Mesenchymal stem cell (in vitro differentiated cells and primary cell): ENCODE measurements at regions not wholly inside any gene's neighbourhood (a gene's known extent, or its start where the extent isn't known, plus 50 kb on each side); places are given as distances from the start of the nearest gene placed in this dataset.

Source experiments
- DNase-seq: peaks from one replicate; pipeline ENCODE4 v3.0.0-alpha.2; 2013
- H2AFZ ChIP-seq: one replicate; pipeline ENCODE4 v1.6.1; 2013; ENCODE audit warnings: low read depth, mild to moderate bottlenecking, control low read depth, inconsistent platforms, low read length, moderate library complexity
- H2AK5ac ChIP-seq: 2 replicates; pipeline ENCODE4 v1.6.1; 2013; ENCODE audit warnings: low read length, moderate library complexity, mild to moderate bottlenecking, inconsistent platforms; ENCODE audit not compliant: severe bottlenecking
- H2BK120ac ChIP-seq: one replicate; pipeline ENCODE4 v1.6.1; 2013; ENCODE audit warnings: low read depth, mild to moderate bottlenecking, inconsistent platforms, low read length, moderate library complexity
- H2BK12ac ChIP-seq, 2 experiments: one replicate each; pipeline ENCODE4 v1.6.1; 2013; ENCODE audit warnings: inconsistent platforms in 2 of 2, low read length in 2 of 2, mild to moderate bottlenecking in 2 of 2, moderate library complexity in 2 of 2, control low read depth in 1 of 2
- H2BK15ac ChIP-seq: one replicate; pipeline ENCODE4 v1.6.1; 2013; ENCODE audit warnings: mild to moderate bottlenecking, low read depth, inconsistent platforms; ENCODE audit not compliant: poor library complexity, severe bottlenecking
- H2BK5ac ChIP-seq: 2 replicates; pipeline ENCODE4 v1.6.1; 2013; ENCODE audit warnings: low read depth, mild to moderate bottlenecking, low read length, control low read depth, inconsistent platforms; ENCODE audit not compliant: poor library complexity, severe bottlenecking
- H3K14ac ChIP-seq, 2 experiments: one replicate each; pipeline ENCODE4 v1.6.1; 2013; ENCODE audit warnings: inconsistent platforms in 2 of 2, low read length in 2 of 2, control low read depth in 1 of 2, mild to moderate bottlenecking in 1 of 2, moderate library complexity in 1 of 2
- H3K18ac ChIP-seq, 2 experiments: one replicate each; pipeline ENCODE4 v1.6.1; 2013; ENCODE audit warnings: inconsistent platforms in 2 of 2, low read length in 2 of 2, control low read depth in 1 of 2, low read depth in 1 of 2, mild to moderate bottlenecking in 1 of 2
- H3K23ac ChIP-seq, 2 experiments: one replicate each; pipeline ENCODE4 v1.6.1; 2013; ENCODE audit warnings: inconsistent platforms in 2 of 2, low read length in 2 of 2, mild to moderate bottlenecking in 2 of 2, moderate library complexity in 2 of 2, control low read depth in 1 of 2
- H3K27ac ChIP-seq: 2 replicates; pipeline ENCODE4 v1.5.1; 2013; ENCODE audit warnings: mild to moderate bottlenecking, moderate library complexity, low read length, control low read depth, inconsistent platforms; ENCODE audit not compliant: poor library complexity, severe bottlenecking
- H3K27me3 ChIP-seq, 2 experiments: 2 replicates each; pipeline versions ENCODE4 v1.6.1 to v1.7.0; 2013; ENCODE audit warnings: low read length in 2 of 2, mild to moderate bottlenecking in 2 of 2, moderate library complexity in 2 of 2, control low read depth in 1 of 2, inconsistent platforms in 1 of 2; ENCODE audit not compliant: control insufficient read depth in 1 of 2, insufficient read depth in 1 of 2
- H3K36me3 ChIP-seq, 2 experiments: 2 replicates each; pipeline versions ENCODE4 v1.6.1 to v1.7.0; 2013; ENCODE audit warnings: low read length in 2 of 2, control low read depth in 1 of 2, inconsistent platforms in 1 of 2, low read depth in 1 of 2, mild to moderate bottlenecking in 1 of 2; ENCODE audit not compliant: insufficient read depth in 2 of 2, control insufficient read depth in 1 of 2
- H3K4ac ChIP-seq, 2 experiments: one replicate each; pipeline ENCODE4 v1.6.1; 2013; ENCODE audit warnings: inconsistent platforms in 2 of 2, low read length in 2 of 2, mild to moderate bottlenecking in 2 of 2, moderate library complexity in 2 of 2, control low read depth in 1 of 2, low read depth in 1 of 2
- H3K4me1 ChIP-seq: 2 replicates; pipeline ENCODE4 v1.6.1; 2013; ENCODE audit warnings: low read depth, low read length, control low read depth; ENCODE audit not compliant: control insufficient read depth, insufficient read depth
- H3K4me2 ChIP-seq: 2 replicates; pipeline ENCODE4 v1.6.1; 2013; ENCODE audit warnings: low read length, mild to moderate bottlenecking, inconsistent platforms; ENCODE audit not compliant: poor library complexity, severe bottlenecking
- H3K4me3 ChIP-seq, 2 experiments: 2 replicates each; pipeline versions ENCODE4 v1.5.1 to v1.7.0; 2013; ENCODE audit warnings: low read length in 2 of 2, mild to moderate bottlenecking in 2 of 2, control low read depth in 1 of 2, low read depth in 1 of 2; ENCODE audit not compliant: insufficient read depth in 1 of 2
- H3K79me1 ChIP-seq: replicated peaks from 2 replicates; pipeline ENCODE4 v1.6.1; 2013; ENCODE audit warnings: mild to moderate bottlenecking, control low read depth, low read length, inconsistent platforms; ENCODE audit not compliant: poor library complexity, severe bottlenecking
- H3K9ac ChIP-seq: 2 replicates; pipeline ENCODE4 v1.7.0; 2013; ENCODE audit warnings: mild to moderate bottlenecking, low read length, moderate library complexity
- H3K9me3 ChIP-seq: 2 replicates; pipeline ENCODE4 v1.7.0; 2013; ENCODE audit warnings: mild to moderate bottlenecking, low read length; ENCODE audit not compliant: control insufficient read depth
- H4K8ac ChIP-seq: one replicate; pipeline ENCODE4 v1.6.1; 2013; ENCODE audit warnings: inconsistent platforms, mild to moderate bottlenecking, low read length, moderate library complexity
- H4K91ac ChIP-seq: one replicate; pipeline ENCODE4 v1.6.1; 2013; ENCODE audit warnings: mild to moderate bottlenecking, low read length, inconsistent platforms
- WGBS: methylation state at CpG from one replicate; pipeline ENCODE4 v1.1.7; 2013; ENCODE audit warnings: mixed read lengths; 5-methylcytosine and 5-hydroxymethylcytosine counted together

DNA sequence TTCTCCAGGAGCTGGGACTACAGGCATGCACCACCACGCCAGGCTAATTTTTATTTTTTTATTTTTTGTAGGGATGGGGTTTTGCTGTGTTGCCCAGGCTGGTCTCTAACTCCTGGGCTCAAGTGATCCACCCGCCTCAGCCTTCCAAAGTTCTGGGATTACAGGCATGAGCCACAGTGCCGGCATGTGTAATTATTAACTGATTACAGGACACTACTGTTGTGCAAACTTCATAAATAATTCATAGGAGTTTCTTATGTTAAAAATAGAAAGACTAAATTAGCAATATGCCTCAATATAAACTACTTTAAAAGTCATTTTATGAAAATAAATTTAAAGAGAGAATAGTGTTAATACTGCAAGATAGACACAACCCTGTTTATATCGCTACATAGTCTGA, 221.9 kb downstream of the SNCA start:
- Histone ChIP-seq H3K27ac (no peak overlapping the region), H3K27me3 (no peaks in the 10 kb centered on the region), H2BK120ac (no peak overlapping the region), H3K23ac (no peak overlapping the region), H3K4me2 (no peak overlapping the region), H2BK5ac (no peak overlapping the region), H3K4ac (no peak overlapping the region), H3K14ac (no peak overlapping the region), H3K9me3 (no peaks in the 10 kb centered on the region), H3K79me1 (no peaks in the 10 kb centered on the region), H3K4me3 (no peak overlapping the region), H3K36me3 (no peaks in the 10 kb centered on the region), H4K8ac (no peak overlapping the region), H4K91ac (no peak overlapping the region), H3K18ac (no peak overlapping the region), H3K4me1 (peaks cover 4% of the 10 kb centered on the region), H2AK5ac (no peak overlapping the region), H3K9ac (no peak overlapping the region), H2BK12ac (no peak overlapping the region), H2AFZ (no peak overlapping the region), H2BK15ac (no peak overlapping the region)
- DNase-seq: no peak
- WGBS: 100% methylated on average over 1 of the region's 4 CpGs

DNA sequence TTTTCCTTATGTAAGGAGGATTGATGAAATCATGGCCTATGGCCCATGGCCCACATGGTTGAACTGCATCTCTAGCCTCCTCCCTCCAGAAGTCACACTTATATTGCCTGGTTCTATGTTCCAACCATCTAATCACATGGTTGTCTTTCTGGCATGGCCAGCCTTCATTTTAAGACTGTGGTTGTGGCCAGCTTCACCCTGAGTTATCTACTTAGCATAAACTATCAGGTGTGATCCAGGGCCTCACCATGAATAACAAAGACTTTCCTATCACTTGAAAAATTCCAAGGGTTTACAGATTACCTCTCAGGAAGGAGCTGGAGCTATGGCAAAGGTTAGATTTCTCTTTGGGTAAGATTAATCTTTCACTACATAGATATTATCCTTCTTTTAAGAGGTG, 222.8 kb downstream of the SNCA start:
- Histone ChIP-seq H3K4me3 (no peak overlapping the region), H3K27me3 (no peaks in the 10 kb centered on the region), H2BK120ac (no peak overlapping the region), H2BK5ac (no peak overlapping the region), H3K18ac (no peak overlapping the region), H3K36me3 (no peaks in the 10 kb centered on the region), H3K14ac (no peak overlapping the region), H3K79me1 (no peaks in the 10 kb centered on the region), H2AK5ac (no peak overlapping the region), H3K27ac (no peak overlapping the region), H3K9me3 (no peaks in the 10 kb centered on the region), H3K4me1 (peaks cover 4% of the 10 kb centered on the region), H4K91ac (no peak overlapping the region), H3K9ac (no peak overlapping the region), H2BK15ac (no peak overlapping the region), H3K4me2 (no peak overlapping the region), H2BK12ac (no peak overlapping the region), H3K23ac (no peak overlapping the region), H2AFZ (no peak overlapping the region), H4K8ac (no peak overlapping the region), H3K4ac (no peak overlapping the region)
- no peak for DNase-seq

DNA sequence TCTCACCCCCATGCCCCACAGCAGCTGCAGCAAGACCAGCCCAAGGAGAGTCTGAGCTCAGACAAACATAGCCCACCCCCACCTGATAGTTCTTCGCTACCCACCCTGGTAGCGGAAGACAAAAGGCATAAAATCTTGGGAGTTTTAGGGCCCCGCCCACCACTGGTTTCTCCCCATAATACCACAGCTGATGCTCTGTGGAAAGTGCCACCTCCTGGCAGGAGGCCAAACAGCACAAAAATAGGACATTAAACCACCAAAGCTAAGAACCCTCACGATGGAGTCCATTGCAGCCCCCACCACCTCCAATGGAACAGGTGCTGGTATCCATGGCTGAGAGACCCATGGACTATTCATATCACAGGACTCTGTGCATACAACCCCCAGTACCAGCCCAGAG, 226.7 kb downstream of the SNCA start:
- Histone ChIP-seq H3K9me3 (no peaks in the 10 kb centered on the region), H2BK5ac (no peak overlapping the region), H4K91ac (no peak overlapping the region), H2BK12ac (no peak overlapping the region), H2AK5ac (no peak overlapping the region), H3K4me2 (no peak overlapping the region), H3K9ac (no peak overlapping the region), H2BK120ac (no peak overlapping the region), H3K4me3 (no peak overlapping the region), H3K23ac (no peak overlapping the region), H3K79me1 (no peaks in the 10 kb centered on the region), H3K4me1 (peaks cover 3% of the 10 kb centered on the region), H3K36me3 (no peaks in the 10 kb centered on the region), H3K27me3 (no peaks in the 10 kb centered on the region), H3K27ac (no peak overlapping the region), H3K4ac (no peak overlapping the region), H4K8ac (no peak overlapping the region), H3K18ac (no peak overlapping the region), H2BK15ac (no peak overlapping the region), H3K14ac (no peak overlapping the region), H2AFZ (no peak overlapping the region)
- 91% methylated on average over 4 of the region's 4 CpGs for WGBS
- DNase-seq: no peak

DNA sequence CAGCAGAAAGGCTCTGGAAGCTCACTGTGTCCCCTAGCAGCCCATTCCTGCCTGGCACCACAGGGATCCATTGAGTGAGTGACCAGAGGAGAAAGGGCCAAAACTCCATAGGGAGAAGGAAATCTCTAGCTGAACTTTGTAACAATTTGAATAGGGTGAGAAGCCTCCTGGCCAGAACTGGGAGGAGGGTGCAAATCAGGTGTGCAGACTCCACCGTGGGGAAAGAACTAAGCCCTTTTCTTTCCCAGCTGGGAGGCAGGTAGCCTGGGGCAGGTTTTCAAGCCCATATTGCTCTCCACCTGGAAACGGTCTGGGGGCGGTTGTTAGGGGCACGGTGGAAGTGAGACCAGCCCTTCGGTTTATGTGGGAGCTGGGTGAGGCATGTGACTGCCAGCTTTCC, 227.2 kb downstream of the SNCA start:
- 66% methylated on average over 5 of the region's 5 CpGs for WGBS
- H3K4me2 ChIP-seq: no peak overlapping the region
- no peak overlapping the region for H2AK5ac ChIP-seq
- no peak overlapping the region for H4K8ac ChIP-seq
- H2AFZ ChIP-seq: no peak overlapping the region
- H3K27ac ChIP-seq: no peak overlapping the region
- no peak overlapping the region for H4K91ac ChIP-seq
- H3K9me3 ChIP-seq: no peaks in the 10 kb centered on the region
- H3K4ac ChIP-seq: no peak overlapping the region
- no peaks in the 10 kb centered on the region for H3K79me1 ChIP-seq
- H3K27me3 ChIP-seq: no peaks in the 10 kb centered on the region
- no peak for DNase-seq
- no peak overlapping the region for H3K4me3 ChIP-seq
- no peak overlapping the region for H2BK120ac ChIP-seq
- peak overlapping the region; percentile 74 for H2BK15ac ChIP-seq
- no peak overlapping the region for H3K9ac ChIP-seq
- no peaks in the 10 kb centered on the region for H3K4me1 ChIP-seq
- no peak overlapping the region for H3K14ac ChIP-seq
- H2BK5ac ChIP-seq: no peak overlapping the region
- H2BK12ac ChIP-seq: no peak overlapping the region
- H3K23ac ChIP-seq: no peak overlapping the region
- H3K36me3 ChIP-seq: no peaks in the 10 kb centered on the region
- no peak overlapping the region for H3K18ac ChIP-seq
